NAMALWA (cell line): ENCODE measurements at regions not wholly inside any gene's neighbourhood (a gene's known extent, or its start where the extent isn't known, plus 50 kb on each side); places are given as distances from the start of the nearest gene placed in this dataset.
"Not testable (repeated sequence)": the region's sequence is repeated elsewhere in the genome, so short reads cannot be mapped to it uniquely, and the experiment has no call there.

Experiments used
- DNase-seq: peaks from one replicate; pipeline ENCODE4 v3.0.0-alpha.2; 2015; ENCODE audit warnings: low spot score

DNA sequence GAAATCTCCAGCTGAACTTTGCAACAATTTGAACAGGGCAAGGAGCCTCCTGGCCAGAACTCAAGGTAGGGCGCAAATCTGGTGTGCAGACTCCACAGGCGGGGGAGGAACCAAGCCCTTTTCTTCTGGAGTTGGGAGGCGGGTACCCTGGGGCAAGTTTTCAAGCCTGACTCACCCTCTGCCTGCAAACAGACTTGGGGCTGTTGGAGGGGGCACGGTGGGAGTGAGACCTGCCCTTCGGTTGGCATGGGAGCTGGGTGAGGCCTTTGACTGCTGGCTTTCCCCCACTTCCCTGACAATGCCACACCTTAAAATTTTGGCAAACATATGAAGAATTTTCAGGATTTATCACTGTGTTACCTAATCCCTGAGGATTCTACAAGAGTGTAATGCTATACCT lies 709.8 kb upstream of the DIAPH2 start:
- no peak for DNase-seq

DNA sequence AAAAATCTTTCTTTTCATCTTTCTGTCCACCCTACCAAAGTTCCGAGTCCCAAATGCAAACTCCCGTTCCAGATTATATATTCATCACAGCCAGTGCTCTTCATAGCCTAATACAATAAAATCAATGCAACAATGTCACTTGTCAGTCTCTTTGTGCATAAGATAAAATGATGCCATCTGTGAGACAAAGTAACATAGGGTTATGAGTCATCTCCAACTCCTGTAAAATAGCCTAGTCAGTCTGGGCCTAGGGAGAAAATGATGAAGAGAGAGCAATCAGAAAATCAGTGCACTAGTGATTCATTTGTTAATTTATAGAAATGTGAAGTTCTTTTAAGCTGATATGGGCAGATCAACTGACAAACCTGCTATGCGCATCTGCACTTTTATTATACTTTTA lies 689.1 kb upstream of the DIAPH2 start:
- DNase-seq = no peak

DNA sequence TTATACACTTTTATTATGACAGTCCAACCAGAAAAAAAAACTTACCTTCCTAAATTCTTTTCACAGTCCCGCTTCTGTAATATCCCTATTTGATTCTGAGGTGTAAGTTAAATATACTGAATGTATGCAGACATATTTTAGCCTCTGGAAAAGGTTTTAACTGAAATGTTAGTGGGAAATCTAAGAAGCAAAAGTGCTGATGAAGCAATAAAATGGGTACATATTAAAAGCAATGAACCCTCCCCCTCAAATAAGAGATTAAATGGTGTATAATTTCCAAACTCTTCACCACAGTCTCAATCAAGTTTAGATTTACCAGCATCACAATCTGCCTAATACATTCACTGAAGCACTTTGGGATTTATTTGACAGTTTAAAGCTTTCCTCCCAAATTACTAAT lies 688.3 kb upstream of the DIAPH2 start:
- DNase-seq = no peak

DNA sequence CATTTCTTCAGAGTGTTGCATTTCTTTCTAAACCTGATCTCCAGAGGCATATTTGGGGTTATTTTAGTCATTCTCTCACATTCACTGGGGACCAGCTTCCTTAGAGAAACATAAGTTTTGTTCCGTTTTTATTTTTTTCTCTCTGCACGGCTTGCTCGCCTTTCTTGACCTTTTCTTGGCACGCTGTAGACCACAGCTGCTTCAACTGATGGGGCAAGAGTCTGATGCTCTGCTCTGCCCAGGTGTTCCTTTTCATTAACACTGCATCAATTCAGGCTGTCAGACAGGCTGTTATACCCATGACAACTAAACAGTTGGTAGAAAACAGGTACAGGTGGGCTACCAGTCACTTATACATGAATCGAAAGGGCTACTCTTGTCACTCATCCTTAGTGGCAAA lies 682.2 kb upstream of the DIAPH2 start:
- DNase-seq = no peak

DNA sequence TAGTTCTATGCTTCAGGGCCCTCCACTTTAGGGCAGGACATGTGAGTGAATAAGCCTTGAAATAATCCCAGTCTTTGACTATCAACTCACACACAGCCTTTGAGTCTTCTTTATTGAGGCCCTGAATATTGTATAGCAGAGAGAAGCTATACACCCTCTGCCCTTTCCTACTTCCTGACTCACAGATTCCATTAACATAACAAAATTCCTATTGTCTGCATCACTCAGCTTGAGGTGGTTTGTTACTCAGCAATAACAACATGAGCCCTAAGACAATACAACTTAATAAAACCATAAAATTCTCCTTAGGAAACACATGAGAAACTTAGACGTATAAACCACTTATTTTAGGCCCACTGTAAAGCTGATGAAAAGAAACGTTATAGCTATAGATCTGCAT lies 680.3 kb upstream of the DIAPH2 start:
- DNase-seq = no peak

DNA sequence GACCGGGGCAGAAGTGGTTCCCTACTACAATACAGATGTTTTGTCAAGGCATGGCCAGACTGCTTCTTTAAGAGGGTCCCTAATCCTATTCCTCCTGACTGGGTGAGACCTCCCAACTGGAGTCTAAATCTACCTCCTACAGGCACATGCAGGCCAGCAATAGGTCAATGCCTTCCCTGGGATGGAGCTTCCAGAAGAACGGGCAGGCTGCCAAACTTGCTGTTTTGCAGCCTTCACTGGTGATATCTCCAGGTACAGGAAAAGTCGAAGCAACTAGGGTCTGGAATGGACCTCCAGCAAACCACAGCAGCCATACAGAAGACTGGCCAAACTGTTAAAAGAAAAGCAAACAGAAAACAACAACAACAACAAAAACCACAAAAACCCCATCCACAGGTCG lies 678.4 kb upstream of the DIAPH2 start:
- DNase-seq = no peak

DNA sequence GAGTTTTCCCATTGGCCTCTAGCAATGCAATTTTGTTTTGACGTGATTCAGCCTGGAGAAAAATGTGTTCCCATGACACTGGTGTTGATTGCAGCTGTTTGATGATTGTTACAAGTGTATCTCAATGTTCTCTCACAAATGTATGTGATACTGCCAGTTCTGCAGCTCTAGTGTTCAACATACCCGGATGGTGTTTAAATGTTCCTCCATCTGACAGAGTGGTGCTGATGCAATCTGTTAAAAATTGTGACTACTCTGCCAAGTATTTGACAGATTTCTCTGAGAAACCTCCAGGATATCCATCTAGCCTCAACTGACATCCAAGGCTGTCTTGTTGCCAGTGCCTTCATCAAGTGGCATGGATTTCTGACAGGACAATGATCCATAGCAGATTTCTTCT lies 657.2 kb upstream of the DIAPH2 start:
- no peak for DNase-seq

DNA sequence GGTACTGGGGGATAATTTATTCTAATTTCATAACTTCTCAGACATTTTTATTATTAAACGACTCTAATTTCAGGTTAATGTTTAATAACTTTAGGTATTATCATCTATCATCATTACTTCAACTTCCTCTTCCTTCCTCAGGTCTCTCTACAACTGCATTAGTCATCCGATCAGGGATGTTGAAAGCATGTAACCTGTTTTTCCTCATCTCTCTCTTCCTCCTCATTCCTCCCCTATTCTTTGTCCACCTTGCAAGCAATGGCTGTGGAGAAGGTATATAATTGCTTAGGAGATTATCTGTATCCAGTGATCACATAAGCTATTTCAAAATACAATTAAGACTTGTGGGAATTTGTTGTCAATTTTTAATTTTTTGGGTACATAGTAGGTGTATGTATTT lies 632.6 kb upstream of the DIAPH2 start:
- DNase-seq = no peak

DNA sequence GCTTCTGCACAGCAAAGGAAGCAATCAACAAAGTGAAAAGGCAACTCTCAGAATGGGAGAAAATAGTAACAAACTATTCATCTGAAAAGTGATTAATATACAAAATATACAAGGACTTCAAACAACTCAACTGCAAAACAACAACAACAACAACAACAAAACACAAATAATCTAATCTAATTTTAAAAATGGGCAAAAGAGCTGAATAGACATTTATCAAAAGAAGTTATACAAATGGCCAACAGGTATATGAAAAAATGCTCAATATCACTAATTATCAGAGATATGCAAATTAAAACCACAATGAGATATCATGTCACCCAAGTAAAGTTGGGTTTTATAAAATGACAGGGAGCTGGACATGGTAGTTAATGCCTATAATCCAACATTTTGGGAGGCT lies 602.8 kb upstream of the DIAPH2 start:
- no peak for DNase-seq

DNA sequence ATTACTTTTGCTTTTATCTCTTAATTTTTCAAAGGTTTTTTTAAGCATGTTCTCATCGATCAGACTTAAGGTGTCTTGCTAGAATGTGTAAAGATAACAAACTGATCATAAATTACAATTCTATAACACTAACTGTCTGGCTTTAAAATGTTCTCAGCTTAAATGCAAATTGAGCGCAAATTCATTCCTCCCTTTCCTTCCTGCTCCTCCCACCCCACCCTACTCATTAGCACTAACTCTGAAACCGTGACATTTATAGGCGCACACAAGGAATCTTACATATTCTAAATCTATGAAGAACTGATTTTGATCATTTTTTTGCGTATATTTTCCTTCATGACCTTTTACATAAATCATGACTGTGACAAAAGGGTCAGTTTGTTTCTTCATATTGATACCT lies 590.0 kb upstream of the DIAPH2 start:
- no peak for DNase-seq

DNA sequence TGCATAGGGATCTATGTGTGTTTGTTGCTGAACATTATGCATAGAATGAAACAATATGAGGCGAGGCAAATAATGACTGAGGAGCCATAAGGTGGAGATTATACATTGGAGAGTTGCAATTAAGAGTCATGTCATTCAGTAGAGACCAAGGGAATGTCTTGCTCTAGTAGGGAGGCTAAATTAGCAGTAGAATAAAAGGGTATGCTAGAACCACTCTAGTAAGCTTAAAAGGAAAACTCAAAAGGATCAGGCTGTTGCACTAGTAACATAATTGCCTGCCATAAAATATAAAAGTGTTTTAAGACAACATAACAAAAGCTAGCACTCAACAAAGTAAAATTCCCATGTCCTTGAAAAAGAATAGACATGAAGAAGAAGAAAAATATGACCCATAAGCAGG lies 586.2 kb upstream of the DIAPH2 start:
- DNase-seq = no peak

DNA sequence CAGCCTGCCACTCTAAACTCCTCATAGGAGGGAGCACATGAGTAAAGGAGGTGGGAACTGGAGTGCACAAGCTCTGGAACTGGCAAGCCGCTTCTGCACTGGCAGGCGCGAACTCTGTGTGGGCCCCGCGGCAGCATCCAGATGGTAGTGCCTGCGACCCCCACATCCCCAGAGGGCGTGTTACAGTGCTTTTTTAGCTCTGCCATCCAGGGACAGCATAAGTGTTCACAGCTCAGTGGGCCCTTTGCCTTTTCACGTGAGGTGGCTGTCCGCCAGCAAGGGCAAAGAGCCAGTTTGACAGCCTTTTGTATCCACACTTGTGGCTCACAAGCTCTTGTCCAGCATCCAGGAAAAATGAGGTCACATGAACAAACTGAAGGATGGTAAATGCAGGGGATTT lies 581.6 kb upstream of the DIAPH2 start:
- DNase-seq = no peak

DNA sequence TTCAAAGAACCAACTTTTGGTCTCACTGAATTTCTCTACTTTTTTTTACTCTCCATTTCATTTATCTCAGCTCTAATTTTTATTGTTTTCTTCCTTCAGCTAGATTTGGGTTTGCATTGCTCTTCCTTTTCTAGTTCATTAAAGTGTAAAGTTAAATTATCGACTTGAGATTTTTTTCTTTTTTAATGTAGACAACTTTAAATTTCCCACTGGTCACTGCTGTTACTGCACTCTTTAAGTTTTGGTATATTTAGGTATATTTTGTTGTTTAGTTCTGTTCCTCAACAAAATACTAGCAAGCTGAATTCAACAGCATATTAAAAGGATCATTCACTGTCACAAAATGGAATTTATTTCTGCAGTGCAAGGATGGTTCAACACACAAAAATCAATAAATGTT lies 572.0 kb upstream of the DIAPH2 start:
- DNase-seq = no peak

DNA sequence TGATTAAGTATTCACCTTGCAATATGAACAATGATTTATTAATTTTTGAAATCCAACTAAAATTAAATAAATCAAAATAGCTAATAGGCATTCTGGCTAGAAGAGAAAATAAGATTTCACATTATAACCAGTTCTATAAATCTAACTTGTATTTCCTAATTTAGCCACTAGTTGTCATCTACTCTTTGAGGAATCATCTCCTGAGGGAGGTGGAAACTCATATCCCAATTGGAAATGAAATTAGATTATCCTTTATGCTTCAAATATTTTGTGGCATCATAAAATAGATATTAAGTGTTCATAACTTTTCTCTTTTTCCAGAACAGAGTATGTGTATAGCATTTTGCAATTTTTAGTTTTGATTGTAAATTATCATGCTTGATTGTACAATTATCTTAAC lies 558.5 kb upstream of the DIAPH2 start:
- DNase-seq = no peak

DNA sequence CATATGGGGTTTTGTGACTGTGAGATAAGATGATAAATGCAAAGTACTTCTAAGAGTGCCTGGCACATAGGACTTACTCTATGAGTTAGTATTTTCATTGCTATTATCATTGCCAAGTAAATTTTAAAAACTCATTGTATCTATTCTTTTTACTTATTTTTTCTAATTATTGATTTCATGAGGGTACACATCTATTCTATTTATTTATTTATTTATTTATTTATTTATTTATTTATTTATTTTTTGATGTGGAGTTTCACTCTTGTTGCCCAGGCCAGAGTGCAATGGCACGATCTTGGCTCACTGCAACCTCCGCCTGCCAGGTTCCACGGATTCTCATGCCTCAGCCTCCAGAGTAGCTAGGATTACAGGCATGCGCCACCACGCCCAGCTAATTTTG lies 556.6 kb upstream of the DIAPH2 start:
- not testable (repeated sequence) for DNase-seq

DNA sequence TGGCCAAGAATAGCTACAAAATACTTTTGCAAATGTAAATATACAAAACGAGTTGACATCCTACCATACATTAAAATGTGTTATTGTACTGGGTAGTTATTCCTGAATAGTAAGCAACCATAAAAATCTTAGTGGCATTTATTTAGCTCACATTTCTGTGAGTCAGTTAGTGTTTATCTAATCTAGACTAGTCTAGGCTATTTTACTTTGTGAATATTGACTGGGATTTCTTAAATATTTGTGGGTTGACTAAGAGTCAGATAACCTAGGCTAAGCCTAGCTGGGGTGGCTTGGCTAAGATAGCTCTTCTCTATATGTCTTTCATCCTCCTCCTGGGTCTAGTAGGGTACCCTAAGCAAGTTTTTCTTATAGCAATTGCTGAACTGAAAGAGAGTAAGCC lies 543.8 kb upstream of the DIAPH2 start:
- no peak for DNase-seq

DNA sequence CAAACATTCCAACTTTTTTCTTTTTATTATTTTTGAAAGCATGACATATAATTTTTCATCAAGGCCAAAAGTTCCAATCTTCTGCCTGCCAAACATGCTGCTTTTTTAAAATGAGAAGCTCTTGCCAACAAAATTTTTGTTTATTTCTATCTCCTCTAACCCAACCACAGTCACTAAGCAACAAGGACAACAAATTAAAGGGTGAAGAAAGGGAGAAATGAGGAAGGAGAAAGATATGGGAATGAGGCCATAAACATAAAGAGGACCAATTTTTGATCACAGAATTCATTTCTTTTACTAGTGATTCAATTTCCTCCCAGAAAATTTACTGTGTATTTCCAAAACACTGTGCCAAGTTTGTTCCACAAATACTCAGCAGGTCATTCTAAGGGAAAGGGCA lies 537.0 kb upstream of the DIAPH2 start:
- DNase-seq = no peak

DNA sequence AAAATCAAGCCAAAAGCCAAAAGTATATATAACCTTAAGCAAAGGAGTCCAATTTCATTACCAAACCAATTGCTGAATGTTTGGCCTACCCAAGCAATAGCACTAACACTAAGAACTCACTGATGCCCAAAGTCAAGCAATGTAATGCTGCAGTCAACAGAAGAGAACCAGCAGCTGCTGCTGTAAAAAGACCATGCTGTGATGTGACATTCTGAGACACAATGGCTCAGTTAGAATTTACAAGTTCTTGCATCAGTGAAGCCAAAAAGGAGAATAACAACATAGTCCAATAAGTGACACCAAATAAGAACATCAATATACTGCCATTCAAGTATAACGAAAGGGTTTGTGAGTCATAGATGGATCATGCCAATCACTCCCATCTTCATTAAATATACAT lies 514.0 kb upstream of the DIAPH2 start:
- DNase-seq = no peak

DNA sequence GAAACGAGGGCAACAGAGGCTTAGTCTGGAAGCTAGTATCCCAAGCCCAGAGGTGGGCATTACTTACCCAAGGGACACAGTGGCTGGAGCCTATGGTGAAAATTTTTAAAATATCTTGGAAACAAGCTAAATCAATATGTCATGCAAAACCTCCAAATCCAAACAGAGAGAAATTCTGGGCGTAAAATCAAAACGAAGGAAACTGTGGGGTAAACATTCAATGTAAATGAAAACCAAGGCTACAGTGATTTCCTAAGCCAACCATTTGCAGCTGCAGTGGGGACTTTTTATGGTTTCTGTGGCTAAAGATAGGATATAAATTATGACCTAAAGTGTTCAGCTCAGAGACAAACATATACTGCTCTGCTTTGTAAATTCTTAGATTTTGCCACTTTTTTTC lies 507.7 kb upstream of the DIAPH2 start:
- no peak for DNase-seq

DNA sequence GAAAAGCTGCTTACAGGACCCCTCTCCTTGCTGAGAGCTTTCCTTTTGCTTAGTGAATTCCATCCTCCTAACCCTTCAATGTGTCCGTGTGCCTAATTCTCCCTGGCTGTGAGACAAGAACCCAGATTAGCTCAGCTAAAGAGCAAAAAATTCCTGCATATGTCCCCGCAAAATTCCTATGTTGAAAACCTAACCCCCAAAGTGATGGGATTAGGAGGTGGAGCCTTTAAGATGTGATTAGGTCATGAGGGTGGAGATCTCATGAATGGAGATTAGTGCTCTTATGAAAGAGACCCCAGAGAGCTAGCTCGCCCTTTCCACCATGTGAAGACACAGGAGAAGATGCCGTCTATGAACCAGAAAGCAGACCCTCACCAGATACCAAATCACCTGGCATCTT lies 503.0 kb upstream of the DIAPH2 start:
- no peak for DNase-seq

DNA sequence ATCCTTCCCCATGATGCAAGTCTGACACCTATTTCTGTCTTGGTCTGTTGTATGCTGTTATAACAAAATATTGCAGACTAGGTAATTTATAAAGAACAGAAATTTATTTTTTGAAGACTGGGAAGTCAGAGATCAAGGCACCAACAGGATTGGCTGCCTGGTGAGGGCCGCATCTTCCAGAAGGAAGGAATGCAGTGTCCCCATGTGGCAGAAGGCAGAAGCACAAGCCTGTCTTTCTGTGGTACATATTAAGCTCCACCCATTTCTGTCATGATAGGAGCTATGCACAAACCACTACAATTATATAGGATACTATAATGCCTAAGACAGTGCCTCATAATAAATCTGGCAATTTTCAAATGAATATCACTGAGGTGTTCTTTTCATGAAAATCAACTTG lies 502.3 kb upstream of the DIAPH2 start:
- peak; percentile 32 for DNase-seq

DNA sequence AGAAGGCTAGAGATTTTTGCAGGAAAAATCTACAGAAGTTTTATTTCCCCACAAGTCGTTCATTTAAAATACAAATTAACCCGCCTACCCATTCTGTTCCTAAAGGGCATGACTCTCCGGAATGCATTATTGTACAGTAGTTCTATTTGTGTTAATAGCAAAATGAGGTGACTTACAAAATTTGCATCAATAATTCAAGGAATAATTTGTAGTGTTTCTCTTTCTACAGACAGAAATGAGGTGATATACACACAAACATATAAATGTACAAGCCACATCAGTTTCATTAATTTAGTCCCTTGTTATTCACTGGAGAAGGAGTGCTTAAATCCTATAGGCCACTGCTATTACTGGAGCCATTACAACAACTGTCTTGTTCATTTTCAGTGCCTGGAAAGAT lies 501.3 kb upstream of the DIAPH2 start:
- no peak for DNase-seq

DNA sequence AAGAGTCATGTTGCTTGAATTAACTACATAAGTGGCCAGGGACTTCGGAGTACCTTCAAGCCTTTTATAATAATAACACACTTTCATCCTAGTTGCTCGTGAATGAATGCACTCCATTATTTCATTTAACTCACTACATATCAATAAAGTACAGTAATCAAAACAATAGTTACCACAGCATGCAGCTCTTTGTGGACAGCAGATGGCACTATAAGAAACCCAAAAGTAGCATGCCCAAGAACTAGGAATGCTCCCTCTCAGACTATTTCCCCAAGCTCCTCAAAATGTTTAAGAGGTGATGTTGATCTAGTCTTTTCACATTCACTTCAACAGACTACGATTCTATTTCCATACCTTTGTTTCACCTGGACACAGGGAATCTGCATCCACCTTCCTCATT lies 500.8 kb upstream of the DIAPH2 start:
- peak; percentile 1 for DNase-seq

DNA sequence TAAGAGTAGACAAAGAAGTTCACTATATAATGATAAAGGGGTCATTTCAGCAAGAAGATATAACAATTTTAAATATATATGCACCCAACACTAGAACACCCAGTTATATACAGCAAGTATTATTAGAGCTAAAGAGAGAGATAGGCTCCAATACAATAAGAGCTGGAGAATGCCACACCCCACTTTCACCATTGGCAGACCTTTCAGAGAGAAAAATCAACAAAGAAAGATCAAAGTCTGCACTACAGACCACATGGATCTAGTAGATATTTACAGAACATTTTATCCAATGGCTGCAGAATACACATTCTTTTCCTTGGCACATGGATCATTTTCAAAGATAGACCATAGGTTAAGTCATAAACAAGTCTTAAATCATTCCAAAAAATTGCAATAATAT lies 479.7 kb upstream of the DIAPH2 start:
- no peak for DNase-seq

DNA sequence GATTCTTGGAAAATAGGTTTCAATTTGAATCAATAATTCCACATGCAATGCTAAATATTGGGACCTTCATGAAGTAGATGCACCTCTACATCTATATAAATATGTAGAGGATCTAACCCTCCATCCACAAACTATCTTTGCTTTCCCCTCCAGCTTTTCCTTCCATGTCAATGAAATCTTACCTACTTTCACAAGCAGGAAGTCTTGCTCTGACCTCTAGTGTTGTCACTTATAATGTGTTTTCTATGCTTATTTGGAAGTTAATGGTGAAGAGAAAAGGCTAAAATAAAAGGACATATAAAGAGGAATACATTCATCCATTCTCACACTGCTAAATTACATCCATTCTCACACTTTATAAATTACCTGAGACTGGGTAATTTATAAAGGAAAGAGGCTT lies 472.7 kb upstream of the DIAPH2 start:
- no peak for DNase-seq

DNA sequence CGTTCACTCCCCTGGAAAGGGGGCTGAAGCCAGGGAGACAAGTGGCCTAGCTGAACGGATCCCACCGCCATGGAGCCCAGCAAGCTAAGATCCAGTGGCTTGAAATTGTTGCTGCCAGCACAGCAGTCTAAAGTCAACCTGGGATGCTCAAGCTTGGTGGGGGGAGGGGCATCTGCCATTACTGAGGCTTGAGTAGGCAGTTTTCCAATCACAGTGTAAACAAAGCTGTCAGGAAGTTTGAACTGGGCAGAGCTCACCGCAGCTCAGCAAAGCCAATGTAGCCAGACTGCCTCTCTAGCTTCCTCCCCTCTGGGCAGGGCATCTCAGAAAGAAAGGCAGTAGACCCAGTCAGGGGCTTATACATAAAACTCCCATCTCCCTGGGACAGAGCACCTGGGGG lies 470.0 kb upstream of the DIAPH2 start:
- DNase-seq = not testable (repeated sequence)
